HG02588 (cell line): ENCODE measurements at regions not wholly inside any gene's neighbourhood (a gene's known extent, or its start where the extent isn't known, plus 50 kb on each side); places are given as distances from the start of the nearest gene placed in this dataset.
"Not testable (repeated sequence)": the region's sequence is repeated elsewhere in the genome, so short reads cannot be mapped to it uniquely, and the experiment has no call there.

ENCODE experiments used
- ATAC-seq: cut with Tn5 transposase; IDR thresholded peaks from one replicate; pipeline ENCODE4 v1.9.1; 2021; ENCODE audit warnings: mild to moderate bottlenecking, moderate library complexity; ENCODE audit not compliant: unreplicated experiment

DNA sequence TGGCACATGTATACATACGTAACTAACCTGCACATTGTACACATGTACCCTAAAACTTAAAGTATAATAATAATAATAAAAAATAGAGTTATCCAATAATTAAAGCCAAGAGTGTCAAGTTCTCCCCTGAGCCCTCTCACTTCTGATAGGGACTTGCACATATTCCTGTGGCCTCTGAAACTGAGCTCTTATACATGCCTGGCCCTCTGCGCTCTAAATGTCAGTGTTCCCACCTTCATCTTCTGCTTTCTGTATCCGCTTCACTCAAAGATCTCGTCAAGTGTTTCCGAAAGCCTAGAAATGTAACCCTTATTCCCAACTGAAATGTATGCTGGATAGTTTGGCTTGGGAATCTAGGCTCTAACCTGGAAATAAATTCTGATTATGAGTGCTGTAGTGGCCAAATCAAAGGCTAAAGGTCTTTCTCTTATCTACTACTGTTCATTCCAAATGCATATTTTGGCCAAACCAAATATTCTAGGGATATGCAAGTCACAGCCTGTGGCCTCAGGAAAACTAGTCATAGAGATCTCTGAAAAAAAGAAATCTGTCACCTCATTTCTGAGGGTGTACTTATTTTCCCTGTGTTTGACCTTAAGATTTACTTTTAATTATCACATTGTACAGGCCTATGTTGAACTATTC, 99.5 kb upstream of the LYPLAL1 start:
- ATAC-seq: no peak

DNA sequence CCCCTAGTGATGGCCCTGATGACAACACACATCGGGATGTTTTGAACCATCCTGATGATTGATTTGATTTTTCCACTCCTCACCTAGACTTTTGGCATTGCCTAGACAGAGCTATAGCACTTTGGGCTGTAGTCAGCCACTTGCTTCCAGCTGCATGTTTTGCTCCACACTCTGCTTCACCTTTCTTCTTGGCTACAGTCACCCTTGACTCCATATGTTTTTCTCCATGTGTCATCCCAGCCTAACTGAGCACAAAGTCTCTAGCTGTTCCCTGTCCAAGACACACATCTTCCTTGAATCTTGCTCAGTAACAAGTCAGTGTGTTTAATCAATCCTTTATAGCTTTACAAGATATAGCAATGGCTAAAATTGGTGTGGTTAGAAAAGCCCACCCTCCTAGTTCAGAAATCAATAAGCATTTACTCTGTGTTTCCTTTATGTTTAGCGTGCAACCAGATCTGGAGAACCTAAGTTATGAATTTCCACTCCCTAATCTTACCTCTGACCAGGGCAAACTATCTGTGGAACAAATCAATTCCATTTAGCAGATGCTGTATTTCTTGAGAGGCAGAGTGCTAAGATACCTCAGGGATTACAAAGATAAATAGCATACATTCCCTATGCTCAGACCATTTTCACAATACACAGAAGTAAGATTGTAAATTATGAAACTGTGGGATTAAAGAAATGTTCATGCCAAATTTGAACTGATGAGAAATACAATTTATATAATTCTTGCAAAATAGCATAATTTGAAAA, 98.4 kb upstream of the LYPLAL1 start:
- ATAC-seq: no peak

DNA sequence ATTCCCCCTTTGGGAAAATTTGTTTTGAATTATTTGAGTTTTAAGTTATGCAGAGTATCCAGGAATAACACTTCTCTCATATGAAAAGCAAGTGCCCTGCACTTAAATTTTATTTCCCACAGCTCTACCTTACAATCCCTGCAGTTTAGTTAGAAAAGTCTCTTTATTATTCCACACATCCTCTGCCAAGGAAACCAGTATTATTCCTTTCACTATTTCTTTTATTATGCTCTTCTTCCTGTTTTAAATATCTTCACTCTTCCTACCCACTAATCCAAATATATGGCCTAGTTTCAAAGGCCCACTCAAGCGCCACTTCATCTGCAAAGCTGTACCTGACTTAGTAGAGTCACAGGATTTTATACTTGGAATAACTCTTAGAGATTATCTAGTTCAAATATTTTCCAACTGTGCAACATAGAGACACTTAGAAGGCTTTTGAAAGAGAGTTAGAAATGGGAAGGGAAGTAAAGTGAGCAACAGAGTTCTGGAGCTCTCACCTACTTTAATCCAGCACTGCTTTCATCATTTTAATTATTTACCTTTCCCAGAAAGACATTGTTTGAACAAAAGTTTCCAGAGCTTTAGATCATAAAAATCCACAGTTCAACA, 97.2 kb upstream of the LYPLAL1 start:
- no peak for ATAC-seq

DNA sequence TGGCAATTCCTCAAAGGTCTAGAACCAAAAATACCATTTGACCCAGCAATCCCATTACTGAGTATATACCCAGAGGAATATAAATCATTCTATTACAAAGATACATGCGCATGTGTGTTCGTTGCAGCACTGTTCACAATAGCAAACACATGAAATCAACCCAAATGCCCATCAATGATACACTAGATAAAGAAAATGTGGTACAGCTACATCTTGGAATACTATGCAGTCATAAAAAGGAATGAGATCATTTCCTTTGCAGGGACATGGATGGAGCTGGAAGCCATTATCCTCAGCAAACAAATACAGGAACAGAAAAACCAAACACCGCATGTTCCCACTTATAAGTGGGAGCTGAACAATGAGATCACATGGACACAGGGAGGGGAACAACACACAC, 95.9 kb upstream of the LYPLAL1 start:
- not testable (repeated sequence) for ATAC-seq

DNA sequence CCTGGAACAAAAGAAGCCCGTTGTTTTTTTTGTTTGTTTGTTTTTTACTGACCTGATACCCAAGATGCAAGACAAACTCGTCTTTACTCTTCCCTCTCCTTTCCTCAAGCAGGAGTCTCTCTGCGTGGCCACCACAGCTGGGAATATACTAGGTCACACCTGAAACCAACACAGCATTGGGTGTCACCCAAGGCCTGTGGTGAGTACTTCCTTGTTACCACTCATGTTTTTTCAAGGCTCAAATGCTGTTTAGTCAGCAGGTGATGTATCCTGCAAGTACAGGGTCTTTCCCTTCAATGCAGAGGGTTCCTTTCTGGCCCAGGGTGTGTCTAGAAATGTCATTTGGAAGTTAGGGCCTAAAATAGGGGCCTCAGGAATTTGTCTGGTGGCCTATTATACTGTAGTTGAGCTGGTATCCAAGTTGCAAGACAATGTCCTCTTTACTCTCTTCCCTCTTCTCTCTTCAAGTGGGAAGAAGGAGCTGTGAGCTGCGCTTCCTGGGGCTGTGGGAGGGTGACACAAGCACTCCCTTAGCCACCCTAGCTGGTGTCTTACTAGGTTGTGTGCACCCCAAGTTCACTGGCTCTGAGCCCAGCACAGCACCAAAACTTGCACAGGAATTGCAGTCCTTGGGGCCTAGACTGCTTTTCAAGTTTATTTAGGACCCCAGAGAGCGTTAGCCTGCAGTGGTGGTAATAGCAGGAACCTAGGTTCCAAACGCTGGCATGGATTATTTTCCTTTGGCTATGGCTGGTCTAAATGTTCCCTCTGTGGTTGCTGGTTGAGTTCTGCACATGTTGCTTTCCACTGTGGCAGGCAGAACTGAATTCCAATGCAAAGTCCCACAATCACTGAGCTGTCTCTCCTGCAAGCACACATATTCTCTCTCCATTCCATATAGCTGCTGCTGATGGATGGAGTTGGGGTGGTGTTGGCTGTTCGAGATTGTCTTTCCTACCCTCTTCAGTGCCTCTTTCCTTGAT, 91.4 kb upstream of the LYPLAL1 start:
- ATAC-seq: peak; percentile 76

DNA sequence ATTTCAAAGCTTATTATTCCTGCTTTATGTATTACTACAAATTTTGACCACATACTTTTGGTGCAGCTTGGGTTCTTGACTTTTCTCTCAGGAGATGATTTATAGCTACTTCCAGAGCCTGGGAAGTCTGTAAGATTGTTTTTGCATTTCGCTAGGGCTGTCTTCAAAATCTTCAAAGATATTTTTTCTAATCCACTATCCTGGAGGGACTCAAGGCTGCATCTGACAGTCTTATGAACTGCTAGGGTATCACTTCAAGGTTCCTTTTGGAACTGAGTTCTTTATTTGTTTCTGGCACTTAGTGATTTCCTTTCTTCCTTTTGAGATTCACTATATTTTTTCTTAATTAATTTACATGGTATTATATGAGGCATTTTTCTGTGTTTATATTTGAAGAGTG, 90.0 kb upstream of the LYPLAL1 start:
- ATAC-seq: no peak

DNA sequence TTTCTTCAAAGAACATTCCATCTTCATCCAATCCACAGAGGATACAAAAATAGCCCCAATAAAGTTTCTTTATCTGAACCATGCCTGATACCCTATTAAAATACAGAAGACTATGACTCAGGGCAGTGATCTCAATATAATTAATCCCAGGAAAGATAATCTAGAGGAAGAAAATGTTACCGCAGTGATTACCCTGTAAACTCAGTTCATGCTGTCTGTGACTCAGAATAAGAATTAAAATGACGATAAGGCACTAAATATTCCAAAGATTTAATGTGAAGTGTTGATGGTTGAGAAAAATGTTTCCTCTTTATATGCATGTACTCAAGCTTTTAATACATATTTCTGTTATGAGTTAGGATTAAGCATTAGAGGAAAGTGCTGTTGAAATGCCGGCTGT, 88.6 kb upstream of the LYPLAL1 start:
- ATAC-seq: no peak

DNA sequence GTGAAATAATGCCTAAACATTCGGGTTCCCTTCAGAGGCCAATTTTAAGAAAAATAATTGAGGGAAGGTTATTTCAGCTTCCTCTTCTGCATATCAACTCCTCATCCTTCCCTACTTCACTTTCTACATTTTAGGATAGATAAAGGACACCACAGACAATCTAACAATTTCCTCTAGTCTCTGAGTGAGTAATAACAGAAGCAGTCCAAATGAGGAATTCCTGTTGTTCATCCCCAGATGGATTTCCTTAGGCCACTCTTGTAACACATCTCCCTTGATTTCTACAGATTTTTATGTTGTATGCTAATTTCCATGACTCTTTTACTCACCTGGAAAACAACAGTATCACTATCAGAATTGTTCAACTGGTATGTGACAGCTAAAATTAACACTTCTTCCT, 87.7 kb upstream of the LYPLAL1 start:
- no peak for ATAC-seq

DNA sequence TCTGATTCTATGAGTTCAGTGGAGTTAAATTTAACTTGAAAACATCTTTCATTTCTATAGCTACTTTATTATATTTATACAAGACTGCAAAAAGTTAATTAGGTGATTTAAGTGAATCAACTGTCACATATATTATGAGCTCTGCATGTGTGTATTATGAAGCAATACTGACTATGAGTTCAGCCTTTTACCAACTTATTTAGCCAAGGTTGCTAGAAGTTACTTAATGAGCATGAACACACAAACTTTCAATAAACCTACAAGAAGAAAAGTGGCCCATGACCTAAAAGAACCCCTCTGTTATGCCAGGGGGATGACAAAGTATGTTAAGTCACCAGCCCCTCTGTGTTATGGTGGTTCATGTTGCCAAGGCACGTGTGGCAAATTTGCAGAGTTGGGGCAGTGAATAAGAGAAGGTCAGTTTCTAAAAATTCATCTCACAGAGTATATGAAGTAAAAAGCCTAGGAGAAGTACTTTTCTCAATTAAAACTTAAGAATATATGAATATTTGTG, 86.7 kb upstream of the LYPLAL1 start:
- no peak for ATAC-seq

DNA sequence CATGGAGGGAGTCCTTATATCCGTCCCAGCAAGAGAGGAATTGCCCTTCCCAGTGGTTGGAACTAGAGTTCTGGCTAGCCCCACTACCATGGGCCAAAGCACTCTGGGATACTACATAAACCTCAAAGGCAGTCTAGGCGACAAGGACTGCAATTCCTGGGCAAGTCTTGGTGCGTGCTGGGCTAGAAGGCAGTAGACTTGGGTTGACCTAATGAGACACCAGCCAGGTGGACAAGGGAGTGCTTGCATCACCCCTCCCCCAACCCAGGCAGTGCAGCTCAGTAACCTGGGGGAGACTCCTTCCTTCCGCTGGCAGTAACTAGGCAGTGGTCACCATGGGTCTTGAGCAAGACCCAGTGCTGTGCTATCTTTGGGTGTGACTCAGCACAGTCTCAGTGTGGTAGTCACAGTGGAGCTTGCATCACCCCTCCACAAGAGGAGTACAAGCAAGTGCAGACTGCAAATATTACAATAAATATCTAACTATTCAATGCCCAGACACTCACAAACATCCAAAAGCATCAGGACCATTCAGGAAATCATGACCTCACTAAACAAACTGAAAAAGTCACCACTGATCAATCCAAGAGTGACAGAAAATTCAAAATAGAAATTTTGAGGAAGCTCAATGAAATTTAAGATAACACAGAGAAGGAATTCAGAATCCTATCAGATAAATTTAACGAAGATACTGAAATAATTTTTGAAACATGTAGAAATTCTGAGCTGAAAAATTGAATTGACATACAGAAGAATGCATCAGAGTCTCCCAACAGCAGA, 84.7 kb upstream of the LYPLAL1 start:
- ATAC-seq: peak; percentile 82

DNA sequence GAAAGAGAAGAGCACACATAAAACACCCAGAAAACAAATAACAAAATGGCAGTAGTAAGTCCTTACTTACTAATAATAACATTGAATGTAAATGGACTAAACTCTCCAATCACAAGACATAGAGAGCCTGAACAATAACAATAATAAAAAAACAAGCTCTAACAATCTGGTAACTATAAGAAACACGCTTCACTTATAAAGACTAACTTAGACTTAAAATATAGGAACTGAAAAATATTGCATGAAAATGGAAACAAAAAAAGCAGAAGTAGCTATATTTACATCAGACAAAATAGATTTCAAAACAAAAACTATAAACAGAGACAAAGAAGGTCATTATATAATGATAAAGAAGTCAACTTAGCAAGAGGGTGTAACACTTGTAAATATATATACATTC, 83.1 kb upstream of the LYPLAL1 start:
- peak; percentile 58 for ATAC-seq

DNA sequence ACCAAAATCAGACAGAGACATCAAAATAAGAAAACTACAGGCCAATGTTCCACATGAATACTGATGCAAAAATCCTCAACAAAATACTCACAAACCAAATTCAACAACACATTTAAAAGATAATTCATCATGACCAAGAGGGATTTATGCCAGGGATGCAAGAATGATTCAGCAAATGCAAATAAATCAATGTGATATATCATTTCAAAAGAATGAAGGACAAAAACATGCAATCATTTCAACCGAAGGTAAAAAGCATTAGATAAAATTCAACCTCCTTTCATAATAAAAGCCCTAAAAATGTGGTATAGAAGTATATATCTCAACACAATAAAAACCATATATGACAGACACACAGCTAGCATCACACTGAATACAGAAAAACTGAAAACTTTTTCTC, 81.5 kb upstream of the LYPLAL1 start:
- no peak for ATAC-seq

DNA sequence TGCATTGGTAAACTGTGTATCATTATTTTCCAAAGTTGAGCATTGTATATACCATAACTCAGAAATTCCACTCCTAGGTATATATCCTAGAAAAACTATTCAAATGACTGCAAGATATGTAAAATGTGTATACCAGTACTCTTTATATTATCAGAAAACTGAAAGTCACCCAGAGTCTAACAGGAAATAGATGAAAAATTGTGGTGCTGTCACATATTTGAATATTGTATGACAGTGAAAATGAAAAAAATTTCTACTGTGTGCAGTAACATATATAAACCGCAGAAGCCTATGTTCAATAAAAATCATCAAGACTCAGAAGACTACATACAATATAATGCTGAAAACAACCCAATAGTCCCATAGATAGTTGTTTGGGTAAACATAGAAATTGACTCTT, 74.4 kb upstream of the LYPLAL1 start:
- no peak for ATAC-seq

DNA sequence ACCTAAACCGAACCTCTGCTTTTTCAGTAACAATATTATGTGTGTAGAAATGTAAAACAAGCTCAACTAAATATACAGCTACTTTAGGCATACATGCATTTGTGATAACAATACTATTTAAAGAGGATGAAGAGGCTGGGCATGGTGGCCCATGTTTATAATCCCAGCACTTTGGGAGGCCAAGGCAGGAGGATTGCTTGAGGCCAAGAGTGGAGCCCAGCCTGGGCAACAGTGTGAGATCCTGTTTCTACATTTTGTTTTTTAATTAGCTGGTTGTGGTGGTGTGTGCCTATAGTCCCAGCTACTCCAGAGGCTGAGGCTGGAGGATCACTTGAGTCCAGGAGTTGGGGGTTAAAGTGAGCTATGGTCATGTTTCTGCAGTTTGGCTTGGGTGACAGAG, 73.6 kb upstream of the LYPLAL1 start:
- no peak for ATAC-seq

DNA sequence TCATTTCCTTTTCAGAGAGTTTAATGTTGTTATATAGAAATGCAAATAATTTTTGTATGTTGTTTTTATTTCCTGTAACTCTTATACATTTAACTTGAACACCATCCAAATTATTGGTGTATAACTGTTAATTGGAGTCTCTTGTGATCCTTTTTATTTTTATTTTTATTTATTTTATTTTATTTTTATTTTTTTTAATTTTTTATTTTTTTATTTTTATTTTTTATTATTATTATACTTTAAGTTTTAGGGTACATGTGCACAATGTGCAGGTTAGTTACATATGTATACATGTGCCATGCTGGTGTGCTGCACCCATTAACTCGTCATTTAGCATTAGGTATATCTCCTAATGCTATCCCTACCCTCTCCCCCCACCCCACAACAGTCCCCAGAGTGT, 71.2 kb upstream of the LYPLAL1 start:
- ATAC-seq: not testable (repeated sequence)

DNA sequence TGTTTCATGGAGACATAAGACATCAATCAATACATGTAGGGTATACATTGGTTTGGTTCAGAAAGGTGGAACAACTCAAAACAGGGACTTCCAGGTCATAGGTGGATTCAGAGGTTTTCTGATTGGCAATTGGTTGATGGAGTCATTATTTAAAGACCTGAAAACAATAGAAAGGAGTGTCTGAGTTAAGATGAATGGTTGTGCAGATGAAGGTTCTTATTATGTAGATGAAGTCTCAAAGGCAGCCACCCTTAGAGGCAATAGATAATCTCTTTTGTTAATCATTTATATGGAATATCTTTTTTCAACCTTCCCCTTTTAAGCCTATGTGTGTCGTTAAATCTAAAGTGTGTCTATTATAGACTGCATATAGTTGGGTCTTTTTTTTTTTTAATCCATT, 67.8 kb upstream of the LYPLAL1 start:
- no peak for ATAC-seq

DNA sequence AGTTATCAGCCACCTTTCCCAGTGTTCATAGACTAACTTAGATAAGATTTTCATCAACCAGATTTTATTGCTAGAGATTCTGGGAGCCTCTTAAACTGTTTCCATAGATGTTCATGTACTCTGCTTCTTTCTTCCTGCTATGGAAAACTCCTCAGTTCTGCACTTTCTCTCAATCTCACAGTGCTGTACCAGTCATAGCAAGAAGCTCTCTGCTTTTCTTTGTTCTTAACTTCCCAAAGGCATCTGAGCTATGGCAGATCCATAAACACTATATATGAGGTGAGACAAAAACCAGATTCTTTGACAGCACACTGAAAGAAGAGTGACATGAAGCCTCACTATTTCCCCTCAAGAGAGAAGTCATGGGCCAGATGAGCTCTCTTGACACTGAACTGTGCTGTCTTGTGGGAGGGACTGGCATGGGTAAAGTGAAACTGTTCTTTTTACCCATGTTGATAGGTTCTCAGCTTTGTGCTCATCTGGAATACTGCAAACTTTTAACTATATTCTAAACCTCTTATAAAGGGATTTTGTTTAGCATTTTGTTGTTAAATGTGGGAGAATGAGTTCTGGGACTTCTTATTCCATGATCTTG, 64.2 kb upstream of the LYPLAL1 start:
- peak; percentile 71 for ATAC-seq

DNA sequence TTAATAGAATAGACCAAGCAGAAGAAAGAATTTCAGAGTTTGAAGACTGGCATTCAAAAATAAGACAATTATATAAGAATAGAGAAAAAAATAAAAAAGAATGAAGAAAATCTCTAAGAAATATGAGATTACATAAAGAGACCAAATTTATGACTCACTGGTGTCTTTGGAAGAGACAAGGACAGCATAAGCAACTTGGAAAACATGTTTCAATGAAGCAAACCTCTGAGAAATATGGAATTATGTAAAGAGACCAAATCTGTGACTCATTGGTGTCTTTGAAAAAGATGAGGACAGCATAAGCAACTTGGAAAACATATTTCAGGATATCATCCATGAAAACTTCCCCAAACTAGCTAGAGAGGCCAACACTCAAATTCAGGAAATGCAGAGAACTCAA, 60.4 kb upstream of the LYPLAL1 start:
- no peak for ATAC-seq

DNA sequence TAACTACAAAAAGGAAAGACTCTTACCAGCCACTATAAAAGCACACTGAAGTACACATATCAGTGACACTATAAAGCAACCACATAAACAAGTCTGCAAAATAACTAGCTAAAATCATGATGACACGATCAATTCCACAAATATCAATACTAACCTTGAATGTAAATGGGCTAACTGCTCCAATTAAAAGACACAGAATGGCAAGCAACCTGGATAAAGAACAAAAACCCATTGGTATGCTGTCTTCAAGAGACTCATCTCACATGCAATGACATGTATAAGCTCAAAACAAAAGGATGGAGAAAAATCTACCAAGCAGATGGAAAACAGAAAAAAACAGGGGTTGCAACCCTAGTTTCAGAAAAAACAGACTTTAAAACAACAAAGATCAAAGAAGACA, 59.7 kb upstream of the LYPLAL1 start:
- ATAC-seq: no peak

DNA sequence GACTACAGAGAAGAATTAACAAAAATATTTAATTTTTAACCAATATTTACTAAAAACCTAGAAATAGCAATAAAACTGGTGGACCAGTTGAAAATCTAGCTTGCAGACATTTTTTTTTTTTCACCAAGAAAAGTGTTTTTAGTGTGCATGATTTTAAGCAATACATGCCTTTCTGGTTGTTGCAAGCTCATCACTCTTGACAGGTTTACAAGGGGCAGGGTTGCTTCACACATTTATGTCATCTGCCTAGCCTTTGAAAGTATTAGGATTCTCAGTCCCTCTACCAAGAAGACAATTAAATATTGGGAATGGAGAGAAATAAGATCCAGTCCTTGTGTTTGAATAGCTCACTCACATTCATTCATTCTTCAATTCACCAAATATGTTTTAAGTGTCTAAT, 53.8 kb upstream of the LYPLAL1 start:
- ATAC-seq: no peak
